ENCODE measurements at regions not wholly inside any gene's neighbourhood (a gene's known extent, or its start where the extent isn't known, plus 50 kb on each side); places are given as distances from the start of the nearest gene placed in this dataset.

DNA sequence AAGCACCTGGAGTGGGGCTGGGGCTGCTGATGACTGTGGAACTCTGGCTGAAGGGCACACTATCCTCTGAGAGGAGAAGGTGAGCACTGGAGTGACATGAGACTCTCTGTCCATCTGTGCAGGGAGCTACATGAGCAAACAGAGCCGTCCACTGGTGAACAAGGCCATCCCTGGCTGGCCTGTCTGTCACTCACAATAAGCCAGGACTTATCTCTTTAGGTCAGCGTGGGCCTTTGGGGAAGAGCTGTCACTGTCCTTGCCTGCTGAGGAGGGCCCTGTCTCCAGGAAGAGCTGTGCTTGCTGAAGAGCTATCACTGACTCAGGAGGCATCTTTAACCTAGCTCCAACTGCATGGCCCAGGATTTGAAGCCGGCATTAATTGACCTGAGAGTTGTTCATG is 82.1 kb downstream of the FOXD2 start:
- H3K36me3 Mint-ChIP-seq, result no peaks in the 10 kb centered on the region
- no peak for ATAC-seq (replicated peaks in 1 of 4)
- CTCF ChIA-PET, result no interaction called here
- H3K9me3 ChIP-seq, result no peaks in the 10 kb centered on the region
- no peaks in the 10 kb centered on the region for H3K9me3 Mint-ChIP-seq
- WGBS (ENCODE audit: insufficient coverage), result 51% methylated on average over 2 of the region's 3 CpGs
- no peaks in the 10 kb centered on the region for H3K4me1 ChIP-seq (ENCODE audit: control insufficient read depth in 1 of 2, extremely low read depth in 1 of 2, insufficient read depth in 2 of 2, low read length in 2 of 2)
- H3K4me3 Mint-ChIP-seq, result no peak overlapping the region
- H3K36me3 ChIP-seq (ENCODE audit: control insufficient read depth in 2 of 2, extremely low read depth in 1 of 2, insufficient read depth in 1 of 2, low read length in 1 of 2), result no peaks in the 10 kb centered on the region
- H3K27ac ChIP-seq (ENCODE audit: low read length), result no peak overlapping the region
- H3K4me1 Mint-ChIP-seq, result no peaks in the 10 kb centered on the region
- no peak overlapping the region for H3K27ac Mint-ChIP-seq
- no peak overlapping the region for H3K4me3 ChIP-seq (ENCODE audit: control insufficient read depth in 1 of 2, extremely low read depth in 1 of 2, low read length in 1 of 2)
- H3K27me3 Mint-ChIP-seq, result peaks cover 25 to 52% of the 10 kb centered on the region in 2 donors
- H3K27me3 ChIP-seq (replicated peaks in 1 of 2; ENCODE audit: control insufficient read depth in 2 of 2, extremely low read depth in 1 of 2, insufficient read depth in 2 of 2, low read length in 1 of 2), result peaks cover 0 to 42% of the 10 kb centered on the region in 2 experiments
- POLR2A ChIA-PET, result no interaction called here
- no peak for DNase-seq

DNA sequence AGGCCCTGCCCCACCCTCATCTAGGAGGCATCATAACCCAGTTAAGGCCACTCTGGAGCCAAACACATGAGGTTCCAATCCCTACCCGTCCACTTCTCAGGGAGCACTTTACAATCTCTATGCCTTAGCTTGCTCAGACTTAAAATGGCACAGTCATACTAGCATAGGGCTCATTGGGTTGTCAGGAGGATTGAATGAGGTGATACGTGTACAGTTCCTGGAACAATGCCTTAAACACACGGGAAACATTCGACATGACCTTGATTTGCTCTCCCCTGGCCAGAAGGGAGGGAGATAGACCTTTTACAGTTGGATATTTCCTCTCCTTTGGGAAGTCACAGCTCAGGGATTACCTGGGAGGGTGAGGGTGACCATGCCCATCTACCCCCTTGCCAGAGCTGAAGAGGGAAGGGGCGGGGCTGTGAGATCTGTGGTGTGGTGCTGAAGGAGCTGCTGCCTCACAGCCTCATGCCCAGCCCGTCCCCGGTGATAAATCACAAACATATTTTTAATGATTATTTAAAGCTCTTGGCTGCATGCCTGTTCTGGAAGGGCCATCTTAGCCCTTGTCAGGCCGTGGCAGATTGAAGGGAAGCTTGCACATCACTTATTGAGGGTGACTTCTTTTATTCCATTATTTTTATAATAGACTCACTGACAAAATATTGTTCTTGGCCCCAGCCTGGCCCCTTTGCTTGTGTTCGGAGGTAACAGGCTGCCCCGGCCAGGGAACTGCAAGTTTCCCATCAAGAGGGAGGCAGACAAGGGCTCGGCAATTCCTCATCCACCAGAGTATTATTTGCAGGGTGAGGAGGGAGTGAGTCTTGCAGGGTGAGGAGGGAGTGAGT is 83.4 kb downstream of the FOXD2 start:
- CTCF ChIA-PET, result no interaction called here
- Mint-ChIP-seq H3K27me3 (peaks cover 29 to 55% of the 10 kb centered on the region in 2 donors), H3K9me3 (no peaks in the 10 kb centered on the region), H3K36me3 (no peaks in the 10 kb centered on the region), H3K4me1 (no peaks in the 10 kb centered on the region), H3K4me3 (no peak overlapping the region), H3K27ac (no peak overlapping the region)
- Histone ChIP-seq H3K4me1 (ENCODE audit: control insufficient read depth in 1 of 2, extremely low read depth in 1 of 2, insufficient read depth in 2 of 2, low read length in 2 of 2) (no peaks in the 10 kb centered on the region), H3K36me3 (ENCODE audit: control insufficient read depth in 2 of 2, extremely low read depth in 1 of 2, insufficient read depth in 1 of 2, low read length in 1 of 2) (no peaks in the 10 kb centered on the region), H3K9me3 (no peaks in the 10 kb centered on the region), H3K27ac (ENCODE audit: low read length) (no peak overlapping the region), H3K4me3 (ENCODE audit: control insufficient read depth in 1 of 2, extremely low read depth in 1 of 2, low read length in 1 of 2) (no peak overlapping the region), H3K27me3 (replicated peaks in 1 of 2; ENCODE audit: control insufficient read depth in 2 of 2, extremely low read depth in 1 of 2, insufficient read depth in 2 of 2, low read length in 1 of 2) (peaks cover 0 to 39% of the 10 kb centered on the region in 2 experiments)
- WGBS (ENCODE audit: insufficient coverage), result 20% methylated on average over 1 of the region's 11 CpGs
- POLR2A ChIA-PET, result no interaction called here
- DNase-seq, result no peak
- ATAC-seq (replicated peaks in 1 of 4), result no peak

DNA sequence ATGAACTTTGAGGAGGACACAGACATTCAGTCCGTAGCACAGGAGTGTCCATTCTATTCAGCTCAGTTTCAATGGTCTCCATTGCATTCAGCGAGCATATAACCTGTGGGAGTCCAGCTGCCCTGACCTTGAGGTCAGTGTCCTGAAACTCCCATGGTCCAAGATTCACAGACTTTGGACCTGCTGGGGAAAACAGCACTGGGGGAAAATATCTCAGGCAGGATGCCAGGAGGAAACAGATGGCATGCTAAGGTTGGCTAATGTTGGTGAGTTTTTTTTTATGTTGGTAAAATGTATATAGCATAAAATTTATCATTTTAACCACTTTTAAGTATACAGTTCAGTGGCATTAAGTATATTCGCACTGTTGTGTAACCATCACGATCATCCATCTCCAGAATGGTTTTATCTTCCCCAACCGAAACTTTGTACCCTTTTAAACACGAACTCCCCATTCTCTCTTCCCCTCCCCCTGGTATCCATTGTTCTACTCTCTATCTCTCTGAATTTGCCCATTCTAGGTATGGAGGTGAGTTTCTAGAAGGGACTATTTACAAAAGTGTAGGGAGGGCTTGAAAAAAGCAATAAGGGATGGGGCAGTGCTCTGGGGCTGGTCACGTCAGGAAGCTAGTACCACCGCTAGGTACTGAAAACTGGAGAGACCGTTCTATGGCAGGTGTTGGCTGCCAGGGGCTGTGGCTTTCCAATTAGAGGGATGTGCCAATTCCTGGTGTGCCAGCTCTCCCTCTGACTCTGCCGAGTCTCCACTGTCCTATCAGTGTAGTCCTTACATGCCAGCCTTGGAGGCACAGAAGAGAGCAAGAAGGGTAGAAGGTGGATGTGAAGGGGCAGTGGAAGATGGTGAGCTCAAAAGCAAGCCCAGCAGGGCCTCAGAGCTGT is 85.3 kb downstream of the FOXD2 start:
- peaks cover 33 to 68% of the 10 kb centered on the region in 2 donors for H3K27me3 Mint-ChIP-seq
- no peaks in the 10 kb centered on the region for H3K36me3 Mint-ChIP-seq
- no peak overlapping the region for H3K27ac Mint-ChIP-seq
- CTCF ChIA-PET, result no interaction called here
- H3K27me3 ChIP-seq (replicated peaks in 1 of 2; ENCODE audit: control insufficient read depth in 2 of 2, extremely low read depth in 1 of 2, insufficient read depth in 2 of 2, low read length in 1 of 2), result peaks cover 0 to 35% of the 10 kb centered on the region in 2 experiments
- H3K9me3 ChIP-seq, result no peaks in the 10 kb centered on the region
- H3K36me3 ChIP-seq (ENCODE audit: control insufficient read depth in 2 of 2, extremely low read depth in 1 of 2, insufficient read depth in 1 of 2, low read length in 1 of 2), result no peaks in the 10 kb centered on the region
- POLR2A ChIA-PET, result no interaction called here
- H3K27ac ChIP-seq (ENCODE audit: low read length), result no peak overlapping the region
- H3K4me3 ChIP-seq (ENCODE audit: control insufficient read depth in 1 of 2, extremely low read depth in 1 of 2, low read length in 1 of 2), result no peak overlapping the region
- no peak for ATAC-seq (replicated peaks in 1 of 4)
- peaks cover 0 to 5% (median 4%) of the 10 kb centered on the region in 3 donors for H3K9me3 Mint-ChIP-seq
- DNase-seq, result no peak
- 50% methylated on average over 7 of the region's 10 CpGs for WGBS (ENCODE audit: insufficient coverage)
- no peaks in the 10 kb centered on the region for H3K4me1 ChIP-seq (ENCODE audit: control insufficient read depth in 1 of 2, extremely low read depth in 1 of 2, insufficient read depth in 2 of 2, low read length in 2 of 2)
- no peak overlapping the region for H3K4me3 Mint-ChIP-seq
- H3K4me1 Mint-ChIP-seq, result no peaks in the 10 kb centered on the region

DNA sequence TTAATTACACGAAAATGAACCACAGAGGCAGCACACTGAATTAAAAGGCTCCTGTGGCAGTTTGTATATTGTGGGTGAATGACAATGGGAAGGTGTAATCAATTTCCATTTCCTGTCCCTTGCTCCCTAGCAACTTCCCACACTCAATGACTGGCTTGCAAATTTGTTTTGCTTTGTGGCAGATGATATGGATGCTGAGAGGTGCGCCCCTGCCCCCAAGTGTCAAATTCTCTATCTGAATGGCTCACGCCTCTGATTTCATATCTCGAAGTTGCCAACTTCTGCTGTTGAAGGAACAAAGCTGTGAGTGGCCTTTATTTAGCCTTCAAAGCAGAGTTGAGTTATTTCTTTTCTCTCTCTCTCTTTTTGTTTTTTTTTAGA is 86.0 kb downstream of the FOXD2 start:
- no peak overlapping the region for H3K4me3 ChIP-seq (ENCODE audit: control insufficient read depth in 1 of 2, extremely low read depth in 1 of 2, low read length in 1 of 2)
- CTCF ChIA-PET, result no interaction called here
- H3K4me1 ChIP-seq (ENCODE audit: control insufficient read depth in 1 of 2, extremely low read depth in 1 of 2, insufficient read depth in 2 of 2, low read length in 2 of 2), result no peaks in the 10 kb centered on the region
- H3K9me3 Mint-ChIP-seq, result peaks cover 2 to 11% (median 9%) of the 10 kb centered on the region in 3 donors
- H3K27me3 Mint-ChIP-seq, result peaks cover 37 to 66% of the 10 kb centered on the region in 2 donors
- DNase-seq (no peak), ATAC-seq (replicated peaks in 1 of 4) (no peak)
- H3K27ac Mint-ChIP-seq, result no peak overlapping the region
- no peaks in the 10 kb centered on the region for H3K36me3 ChIP-seq (ENCODE audit: control insufficient read depth in 2 of 2, extremely low read depth in 1 of 2, insufficient read depth in 1 of 2, low read length in 1 of 2)
- POLR2A ChIA-PET, result no interaction called here
- H3K9me3 ChIP-seq, result no peaks in the 10 kb centered on the region
- H3K27ac ChIP-seq (ENCODE audit: low read length), result no peak overlapping the region
- H3K36me3 Mint-ChIP-seq, result no peaks in the 10 kb centered on the region
- 30% methylated on average over 2 of the region's 4 CpGs for WGBS (ENCODE audit: insufficient coverage)
- no peak overlapping the region for H3K4me3 Mint-ChIP-seq
- H3K27me3 ChIP-seq (replicated peaks in 1 of 2; ENCODE audit: control insufficient read depth in 2 of 2, extremely low read depth in 1 of 2, insufficient read depth in 2 of 2, low read length in 1 of 2), result peaks cover 0 to 35% of the 10 kb centered on the region in 2 experiments
- H3K4me1 Mint-ChIP-seq, result no peaks in the 10 kb centered on the region

DNA sequence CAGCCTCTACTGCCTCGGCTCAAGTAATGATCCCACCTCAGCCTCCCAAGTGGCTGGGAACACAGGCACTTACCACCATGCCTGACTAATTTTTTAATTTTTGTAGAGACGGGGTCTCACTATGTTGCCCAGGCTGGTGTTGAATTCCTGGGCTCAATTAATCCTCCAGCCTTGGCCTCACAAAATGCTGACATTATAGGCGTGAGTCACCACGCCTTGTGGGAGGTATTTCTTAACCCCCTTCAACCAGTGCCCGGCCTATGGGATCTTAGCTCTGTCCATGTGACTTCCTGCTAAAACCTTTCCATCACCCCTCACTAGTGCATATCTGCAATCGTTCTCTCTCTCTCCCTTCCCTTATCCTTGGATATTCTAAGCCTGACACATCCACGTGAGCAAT is 86.4 kb downstream of the FOXD2 start:
- no peak overlapping the region for H3K4me3 ChIP-seq (ENCODE audit: control insufficient read depth in 1 of 2, extremely low read depth in 1 of 2, low read length in 1 of 2)
- ChIA-PET CTCF (no interaction called here), POLR2A (no interaction called here)
- H3K27me3 ChIP-seq (replicated peaks in 1 of 2; ENCODE audit: control insufficient read depth in 2 of 2, extremely low read depth in 1 of 2, insufficient read depth in 2 of 2, low read length in 1 of 2), result peaks cover 0 to 35% of the 10 kb centered on the region in 2 experiments
- ATAC-seq (replicated peaks in 1 of 4) (no peak), DNase-seq (no peak)
- no peaks in the 10 kb centered on the region for H3K9me3 ChIP-seq
- H3K27ac ChIP-seq (ENCODE audit: low read length), result no peak overlapping the region
- H3K4me1 ChIP-seq (ENCODE audit: control insufficient read depth in 1 of 2, extremely low read depth in 1 of 2, insufficient read depth in 2 of 2, low read length in 2 of 2), result no peaks in the 10 kb centered on the region
- no peaks in the 10 kb centered on the region for H3K4me1 Mint-ChIP-seq
- H3K4me3 Mint-ChIP-seq, result no peak overlapping the region
- no peak overlapping the region for H3K27ac Mint-ChIP-seq
- H3K36me3 ChIP-seq (ENCODE audit: control insufficient read depth in 2 of 2, extremely low read depth in 1 of 2, insufficient read depth in 1 of 2, low read length in 1 of 2), result no peaks in the 10 kb centered on the region
- 65% methylated on average over 3 of the region's 7 CpGs for WGBS (ENCODE audit: insufficient coverage)
- peaks cover 6 to 15% (median 9%) of the 10 kb centered on the region in 3 donors for H3K9me3 Mint-ChIP-seq
- H3K36me3 Mint-ChIP-seq, result no peaks in the 10 kb centered on the region
- peaks cover 41 to 62% of the 10 kb centered on the region in 2 donors for H3K27me3 Mint-ChIP-seq

DNA sequence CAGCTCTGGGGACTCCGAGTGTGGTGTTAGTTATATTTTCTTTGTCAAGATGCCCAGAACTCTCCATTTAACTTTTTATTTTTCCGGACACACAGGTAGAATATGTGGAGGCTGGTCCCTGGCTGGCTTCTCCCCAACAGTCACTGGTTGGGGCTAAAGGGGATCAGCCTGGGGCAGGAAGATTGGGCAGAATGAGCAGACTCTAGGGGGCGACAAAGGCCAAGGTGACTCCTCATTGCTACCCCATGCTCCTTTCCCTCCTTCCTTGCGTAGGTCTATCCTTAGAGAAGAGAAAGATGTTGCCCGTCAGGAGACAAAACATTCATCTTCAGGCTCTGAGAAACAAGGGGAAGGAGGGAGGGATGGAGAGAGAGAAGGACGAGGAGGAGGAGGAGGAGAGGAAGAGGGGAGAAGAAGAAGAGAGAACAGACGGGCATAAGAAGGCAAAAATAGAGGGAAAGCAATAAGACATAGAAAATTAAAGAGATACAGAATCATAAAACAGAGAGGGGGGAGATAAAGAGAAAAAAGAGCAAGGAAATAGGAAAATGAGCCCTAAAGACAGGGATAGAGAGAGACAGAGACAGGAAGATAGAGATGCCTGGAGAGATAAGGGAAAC is 89.9 kb downstream of the FOXD2 start:
- Mint-ChIP-seq H3K27me3 (peaks cover 57 to 64% of the 10 kb centered on the region in 2 donors), H3K9me3 (peaks cover 7 to 22% (median 9%) of the 10 kb centered on the region in 3 donors), H3K4me1 (peaks cover 0 to 2% (median 0%) of the 10 kb centered on the region in 3 donors), H3K27ac (no peak overlapping the region), H3K36me3 (no peaks in the 10 kb centered on the region), H3K4me3 (no peak overlapping the region)
- ChIA-PET POLR2A (no interaction called here), CTCF (no interaction called here)
- Histone ChIP-seq H3K9me3 (no peaks in the 10 kb centered on the region), H3K36me3 (ENCODE audit: control insufficient read depth in 2 of 2, extremely low read depth in 1 of 2, insufficient read depth in 1 of 2, low read length in 1 of 2) (no peaks in the 10 kb centered on the region), H3K4me1 (ENCODE audit: control insufficient read depth in 1 of 2, extremely low read depth in 1 of 2, insufficient read depth in 2 of 2, low read length in 2 of 2) (no peaks in the 10 kb centered on the region), H3K27me3 (replicated peaks in 1 of 2; ENCODE audit: control insufficient read depth in 2 of 2, extremely low read depth in 1 of 2, insufficient read depth in 2 of 2, low read length in 1 of 2) (peaks cover 4 to 20% of the 10 kb centered on the region in 2 experiments), H3K27ac (ENCODE audit: low read length) (no peak overlapping the region), H3K4me3 (ENCODE audit: control insufficient read depth in 1 of 2, extremely low read depth in 1 of 2, low read length in 1 of 2) (no peak overlapping the region)
- 44% methylated on average over 2 of the region's 7 CpGs for WGBS (ENCODE audit: insufficient coverage)
- DNase-seq (no peak), ATAC-seq (replicated peaks in 1 of 4) (no peak)
